NK-92 treated with Interleukin-12 subunit alpha and Interleukin-12 subunit beta, amount 100 ng/mL, for 24 hours (cell line): ENCODE measurements at regions not wholly inside any gene's neighbourhood (a gene's known extent, or its start where the extent isn't known, plus 50 kb on each side); places are given as distances from the start of the nearest gene placed in this dataset.
"Not testable (repeated sequence)": the region's sequence is repeated elsewhere in the genome, so short reads cannot be mapped to it uniquely, and the experiment has no call there.

Experiments
- DNase-seq: peaks from one replicate; lab custom pipeline; 2025; lab: John Stamatoyannopoulos, UW

GRCh38 chr1:48084826-48085225, 87.6 kb upstream of the TRABD2B start:
- no peak for DNase-seq

- DNase-seq: no peak
Measured at GRCh38 chr1:48082271-48082962, 85.2 kb upstream of the TRABD2B start.

- no peak for DNase-seq
Measured at GRCh38 chr1:48080331-48081255, 83.4 kb upstream of the TRABD2B start.

GRCh38 chr1:48079096-48079495, 81.9 kb upstream of the TRABD2B start:
- DNase-seq: no peak

- no peak for DNase-seq
Measured at GRCh38 chr1:48077795-48078222, 80.6 kb upstream of the TRABD2B start.

- DNase-seq: no peak
Measured at GRCh38 chr1:48076017-48076416, 78.8 kb upstream of the TRABD2B start.

GRCh38 chr1:48073798-48074530, 76.8 kb upstream of the TRABD2B start:
- no peak for DNase-seq

- DNase-seq: no peak
Measured at GRCh38 chr1:48071513-48071912, 74.3 kb upstream of the TRABD2B start.

- no peak for DNase-seq
Measured at GRCh38 chr1:48070396-48070750, 73.2 kb upstream of the TRABD2B start.

- no peak for DNase-seq
Measured at GRCh38 chr1:48069662-48070395, 72.6 kb upstream of the TRABD2B start.

GRCh38 chr1:48068206-48068605, 71.0 kb upstream of the TRABD2B start:
- no peak for DNase-seq

GRCh38 chr1:48066936-48067335, 69.8 kb upstream of the TRABD2B start:
- DNase-seq: no peak

- DNase-seq: not testable (repeated sequence)
Measured at GRCh38 chr1:48064693-48065092, 67.5 kb upstream of the TRABD2B start.

- no peak for DNase-seq
Measured at GRCh38 chr1:48062353-48062752, 65.2 kb upstream of the TRABD2B start.

GRCh38 chr1:48061162-48062136, 64.3 kb upstream of the TRABD2B start:
- peak; percentile 37 for DNase-seq

GRCh38 chr1:48059289-48059688, 62.1 kb upstream of the TRABD2B start:
- DNase-seq: no peak

- no peak for DNase-seq
Measured at GRCh38 chr1:48058135-48059025, 61.2 kb upstream of the TRABD2B start.

- DNase-seq: no peak
Measured at GRCh38 chr1:48057249-48057648, 60.1 kb upstream of the TRABD2B start.

- DNase-seq: no peak
Measured at GRCh38 chr1:48055876-48056764, 58.9 kb upstream of the TRABD2B start.
